CD4-positive, alpha-beta T cell treated with Interleukin-6 at 100 ng/mL for 8 hours (primary cell): ENCODE measurements at regions not wholly inside any gene's neighbourhood (a gene's known extent, or its start where the extent isn't known, plus 50 kb on each side); places are given as distances from the start of the nearest gene placed in this dataset.

Source experiments
- DNase-seq: peaks from one replicate; pipeline ENCODE4 v3.0.0-alpha.2; 2020; ENCODE audit warnings: mixed read lengths, low spot score

DNA sequence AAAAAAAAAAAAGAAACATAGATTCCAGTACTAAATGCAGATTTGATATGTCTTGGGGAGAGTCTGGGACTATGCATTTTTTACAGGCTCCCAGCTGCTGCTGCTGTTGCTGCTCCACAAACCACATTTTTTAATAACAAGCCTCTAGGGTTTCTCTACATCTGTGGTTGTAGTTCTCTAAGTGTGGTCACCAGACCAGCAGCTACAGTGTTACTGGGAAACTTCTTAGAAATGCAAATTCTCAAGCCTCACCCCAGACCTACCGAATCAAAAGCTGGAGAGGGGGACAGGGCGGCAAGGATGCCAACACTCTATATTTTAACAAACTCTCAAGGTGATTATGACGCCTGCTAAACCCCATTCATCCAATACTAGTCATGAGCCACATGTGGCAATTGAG, 293.4 kb upstream of the PTGER4 start:
- peak; percentile 16 for DNase-seq

DNA sequence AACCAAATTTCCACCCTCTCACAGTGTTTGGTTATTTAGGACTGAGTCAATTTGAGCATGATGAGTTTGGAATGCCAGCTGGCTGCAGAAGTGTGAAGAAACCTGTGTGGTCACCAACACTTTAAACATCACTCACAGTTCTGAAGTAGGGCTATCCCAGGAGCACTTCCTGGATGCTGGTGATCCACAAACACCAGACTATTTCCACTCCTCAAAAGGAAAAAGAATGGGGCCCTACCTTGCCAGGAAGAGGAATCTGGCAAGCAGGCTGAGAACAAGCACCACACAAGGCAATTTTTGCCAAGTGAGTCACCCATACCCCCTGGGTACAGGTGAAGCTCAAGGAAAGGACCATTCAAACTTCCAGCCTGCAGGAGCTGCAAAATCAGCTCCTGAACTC, 294.2 kb upstream of the PTGER4 start:
- DNase-seq: no peak

DNA sequence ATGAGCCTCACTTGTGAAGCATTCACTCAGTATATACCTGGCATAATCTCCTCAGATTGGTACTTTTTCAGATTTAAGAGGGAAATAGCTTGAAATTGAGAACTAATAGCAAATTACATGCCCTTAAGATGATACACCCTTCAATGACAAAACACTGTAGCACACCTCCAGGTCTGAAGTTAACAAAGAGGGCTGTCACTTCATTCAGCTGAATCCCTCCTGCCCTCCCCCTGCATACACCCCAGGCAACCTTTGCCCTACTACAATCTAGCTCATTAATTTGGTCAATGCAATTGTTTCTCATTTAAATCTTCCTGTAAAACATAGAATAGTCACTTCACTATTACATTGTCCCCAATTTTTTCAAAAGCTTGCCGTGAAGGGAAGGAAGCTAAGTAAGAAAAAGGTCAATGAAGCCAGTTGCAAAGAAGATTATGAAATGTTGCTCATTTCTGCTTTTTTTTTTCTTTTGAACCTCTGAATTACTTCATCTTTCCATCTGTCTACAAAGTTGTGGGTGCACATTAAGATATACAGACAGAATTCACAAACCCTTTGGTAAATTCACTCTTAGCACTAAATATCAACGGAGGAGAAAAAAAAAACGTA, 294.8 kb upstream of the PTGER4 start:
- no peak for DNase-seq

DNA sequence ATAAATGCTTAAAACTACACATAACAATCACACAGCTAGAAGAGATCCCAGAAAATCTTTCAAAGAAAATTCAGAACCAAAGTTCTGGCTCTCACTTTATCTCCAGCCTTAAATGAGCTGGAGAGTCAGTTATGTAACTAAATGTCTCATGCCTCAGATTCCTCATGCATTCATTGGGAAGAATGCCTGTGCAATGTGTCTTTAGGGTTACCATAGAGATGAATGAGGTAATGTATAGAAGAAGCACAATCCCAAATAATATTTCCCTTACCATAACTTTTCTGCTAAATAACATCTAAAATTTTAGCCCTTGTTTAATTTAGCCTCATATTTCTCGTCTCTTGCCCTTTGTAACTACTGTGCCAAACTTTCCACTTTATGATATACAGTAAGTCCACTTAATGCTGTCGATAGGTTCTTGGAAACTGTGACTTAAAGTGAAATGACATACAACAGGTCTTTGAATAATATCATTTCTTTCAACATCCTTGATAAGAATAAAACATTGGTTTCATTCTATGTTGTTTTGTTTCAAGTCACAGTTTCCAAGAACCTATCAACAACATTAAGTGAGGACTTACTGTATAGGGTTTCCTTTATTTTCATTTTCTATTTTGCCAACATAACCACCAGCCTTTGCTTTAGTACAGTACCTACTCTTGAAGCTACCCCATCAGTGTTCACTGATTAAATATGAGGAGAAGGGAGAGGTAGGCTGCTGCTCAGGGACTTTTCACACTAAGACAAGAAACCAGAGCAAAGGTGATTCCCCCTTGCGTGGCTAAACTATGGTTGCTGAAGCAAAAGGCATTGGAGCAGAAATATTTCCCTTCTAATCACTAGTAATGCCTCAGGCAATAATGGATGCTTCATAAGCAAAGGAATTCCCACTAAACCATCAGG, 295.7 kb upstream of the PTGER4 start:
- peak; percentile 22 for DNase-seq

DNA sequence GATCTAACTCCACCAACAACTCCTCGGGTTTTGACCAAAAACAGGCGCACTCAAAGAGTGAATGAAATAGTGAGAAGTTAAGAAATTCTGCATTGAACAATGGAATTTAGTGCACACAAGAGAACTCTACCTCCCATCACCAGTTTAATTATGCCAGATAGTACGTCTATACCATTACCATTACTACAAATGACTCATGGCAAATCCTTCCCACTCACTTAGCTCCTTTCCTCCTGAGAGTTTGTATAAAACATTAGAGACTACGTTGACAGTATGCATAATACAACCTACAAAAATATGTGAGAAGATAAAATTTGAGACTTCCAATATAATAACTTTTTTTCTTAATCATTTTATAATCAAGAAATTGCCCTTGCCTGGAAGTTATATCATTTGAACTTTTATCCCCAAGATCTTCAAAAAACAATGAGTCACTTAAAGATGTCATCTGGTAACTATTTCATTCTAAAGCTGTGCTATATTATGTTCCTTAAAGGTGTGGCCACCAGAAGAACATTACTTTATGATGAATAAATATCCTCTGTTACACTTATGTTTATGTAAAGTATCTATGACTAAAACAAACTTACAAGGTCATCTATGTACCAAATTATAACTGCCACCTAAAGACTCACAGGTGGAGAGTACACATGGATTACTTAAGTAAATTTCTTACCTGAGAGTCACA, 297.9 kb upstream of the PTGER4 start:
- DNase-seq: no peak

DNA sequence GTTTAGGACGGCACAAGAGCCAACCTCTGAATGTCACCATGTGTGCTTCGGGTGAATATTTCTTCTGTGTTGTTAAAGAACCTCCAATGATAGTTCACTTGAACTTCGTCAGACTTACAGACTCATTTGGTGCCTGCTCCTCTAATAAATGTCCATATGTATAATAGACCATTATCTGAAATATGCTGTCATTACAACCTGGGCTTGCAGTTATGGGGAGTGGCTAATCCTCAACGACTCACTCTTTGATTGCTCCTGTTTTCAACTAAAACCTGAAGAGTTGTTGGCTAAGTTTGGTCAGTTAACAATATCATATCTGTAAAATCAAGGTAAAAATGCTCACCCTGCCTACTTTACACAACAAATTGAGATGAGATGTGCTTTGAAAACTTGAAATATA, 298.7 kb upstream of the PTGER4 start:
- no peak for DNase-seq

DNA sequence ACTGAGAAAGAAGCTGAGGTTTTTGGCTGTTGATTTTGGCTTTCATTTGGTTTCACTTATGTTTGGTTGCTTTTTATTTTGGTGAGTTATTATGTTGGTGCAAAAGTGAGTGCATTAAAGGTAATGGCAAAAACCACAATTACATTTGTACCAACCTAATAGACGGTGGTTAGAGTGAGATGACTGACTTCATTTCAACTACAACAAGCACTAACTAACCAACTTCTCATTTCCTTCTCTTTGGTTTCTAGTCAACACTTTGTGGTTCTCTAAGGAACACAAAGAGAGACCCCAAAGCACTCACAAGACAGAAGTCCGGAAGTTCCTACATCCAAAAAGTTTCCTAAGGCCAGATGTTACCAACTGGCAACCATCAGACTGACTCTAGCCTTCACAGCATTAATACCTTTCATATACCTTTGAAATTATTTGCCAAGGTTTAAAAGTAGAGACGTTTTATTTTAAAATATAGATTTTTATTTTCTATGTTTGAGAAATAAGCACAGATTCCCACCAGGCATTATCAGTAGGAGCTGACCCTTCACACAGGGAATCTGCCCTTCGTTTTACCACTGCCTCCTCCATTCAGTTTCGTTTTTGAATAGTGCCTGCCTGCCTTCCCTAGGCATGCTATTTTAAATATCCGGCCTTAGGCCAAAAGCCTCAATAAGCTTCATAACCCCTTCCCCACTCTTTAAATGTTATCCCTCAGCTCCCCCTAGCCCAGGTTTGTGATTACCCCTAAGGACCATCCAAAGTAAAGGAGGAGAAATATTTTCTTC, 301.1 kb upstream of the PTGER4 start:
- DNase-seq: no peak

DNA sequence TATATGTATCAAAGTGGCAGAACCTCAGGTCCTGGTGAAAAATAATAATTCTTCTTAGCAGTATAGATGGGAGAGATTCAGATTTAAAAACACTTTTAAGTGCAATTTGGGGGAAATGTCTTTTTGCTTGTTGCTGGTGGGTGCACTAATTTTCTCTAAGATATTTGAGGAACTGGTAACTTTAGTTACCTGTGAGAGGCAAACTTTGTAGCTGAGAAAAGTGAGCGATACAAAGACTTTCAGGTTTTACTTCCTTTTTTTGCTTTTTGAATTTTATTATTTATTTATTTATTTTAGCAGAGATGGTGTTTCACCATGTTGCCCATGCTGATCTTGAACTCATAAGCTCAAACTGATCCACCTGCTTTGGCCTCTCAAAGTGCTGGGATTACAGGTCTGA, 303.1 kb upstream of the PTGER4 start:
- DNase-seq: no peak

DNA sequence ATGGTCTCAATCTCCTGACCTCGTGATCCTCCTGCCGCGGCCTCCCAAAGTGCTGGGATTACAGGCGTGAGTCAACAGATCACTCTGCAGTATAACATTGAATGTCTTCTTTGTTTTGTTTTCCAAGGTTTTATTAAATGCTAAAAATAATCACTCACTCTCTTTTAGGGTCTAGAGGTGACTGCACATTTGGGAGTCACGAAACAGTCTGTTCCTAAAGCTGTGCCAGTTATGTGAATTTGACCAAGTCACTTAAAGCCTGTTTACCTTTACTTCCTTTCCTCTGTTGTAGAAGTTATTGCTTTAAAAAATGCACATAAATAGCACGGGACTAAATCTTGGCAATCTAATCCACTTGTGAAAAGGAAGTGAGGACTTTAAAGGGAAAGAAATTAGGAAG, 304.9 kb upstream of the PTGER4 start:
- no peak for DNase-seq

DNA sequence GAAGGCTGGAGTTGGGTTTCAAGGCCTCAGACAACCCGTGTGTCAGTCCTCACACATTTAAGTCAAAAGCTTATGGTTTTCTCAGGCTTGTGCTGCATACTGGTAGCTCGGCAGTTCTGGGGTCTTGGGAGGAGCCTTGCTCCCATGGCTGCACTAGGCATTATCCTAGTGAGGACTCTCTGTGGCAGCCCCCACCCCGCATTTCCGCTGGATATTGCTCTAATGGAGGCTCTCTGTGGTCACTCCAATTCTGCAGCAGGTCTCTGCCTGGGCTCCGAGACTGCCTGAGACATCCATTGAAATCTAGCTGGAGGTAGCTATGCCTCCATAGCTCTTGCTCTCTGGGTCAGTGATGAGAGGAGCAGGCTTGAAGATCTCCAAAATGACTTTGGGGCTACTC, 311.5 kb upstream of the PTGER4 start:
- no peak for DNase-seq

DNA sequence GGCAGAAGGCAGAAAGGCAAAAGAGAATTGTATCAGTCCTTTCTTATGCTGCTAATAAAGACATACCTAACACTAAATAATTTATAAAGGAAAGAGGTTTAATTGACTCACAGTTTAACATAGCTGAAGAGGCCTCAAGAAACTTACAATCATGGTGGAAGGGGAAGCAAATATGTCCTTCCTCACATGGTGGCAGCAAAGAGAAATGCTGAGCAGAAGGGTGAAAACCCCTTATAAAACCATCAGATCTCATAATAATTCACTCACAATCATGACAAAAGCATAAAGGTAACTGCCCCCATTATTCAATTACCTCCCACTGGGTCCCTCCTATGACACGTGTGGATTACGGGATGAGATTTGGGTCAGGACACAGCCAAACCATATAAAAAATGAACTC, 312.5 kb upstream of the PTGER4 start:
- peak; percentile 18 for DNase-seq

DNA sequence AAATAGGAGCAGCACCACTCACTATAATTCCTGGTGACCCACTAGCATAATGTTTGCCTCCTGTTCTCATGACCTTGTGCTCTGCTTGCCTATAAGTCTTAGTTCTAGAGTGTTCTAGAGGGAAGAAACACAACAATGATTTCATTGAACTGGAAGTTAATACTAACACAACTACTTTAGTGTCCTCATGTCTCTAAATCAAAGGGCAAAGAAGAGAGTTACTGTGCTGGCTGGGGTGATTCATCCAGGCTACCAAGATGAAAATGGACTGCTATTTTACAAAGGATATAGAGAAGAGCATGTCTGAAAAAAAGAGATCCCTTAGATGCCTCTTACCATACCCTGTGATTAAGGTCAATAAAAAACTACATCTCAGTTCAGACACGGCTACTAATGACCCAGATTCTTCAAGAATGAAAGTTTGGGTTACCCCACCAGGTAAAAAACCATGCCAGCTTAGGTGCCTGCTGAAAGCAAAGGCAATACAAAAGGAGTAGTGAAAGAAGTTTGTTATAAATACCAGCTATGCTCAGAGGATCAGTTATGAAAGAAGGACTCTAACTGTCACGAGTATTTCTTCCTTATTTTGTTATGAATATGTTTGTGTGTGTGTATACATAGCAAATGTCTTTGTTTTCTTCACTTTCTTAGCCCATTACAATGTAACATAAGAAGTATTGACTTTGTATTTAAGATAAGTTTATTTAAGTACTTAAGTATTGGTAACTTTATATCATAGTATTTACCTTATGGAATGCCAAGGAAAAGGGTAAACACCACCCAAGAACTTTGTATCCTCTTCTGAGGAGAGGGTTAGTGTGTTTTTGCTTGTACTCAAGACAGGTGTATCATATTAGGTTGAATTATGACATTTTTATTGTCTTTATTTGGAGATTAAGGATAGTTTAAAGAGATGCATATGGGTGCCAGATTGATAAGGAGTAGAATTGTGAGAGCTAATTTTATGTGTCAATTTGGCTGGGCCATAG, 314.1 kb upstream of the PTGER4 start:
- DNase-seq: no peak

DNA sequence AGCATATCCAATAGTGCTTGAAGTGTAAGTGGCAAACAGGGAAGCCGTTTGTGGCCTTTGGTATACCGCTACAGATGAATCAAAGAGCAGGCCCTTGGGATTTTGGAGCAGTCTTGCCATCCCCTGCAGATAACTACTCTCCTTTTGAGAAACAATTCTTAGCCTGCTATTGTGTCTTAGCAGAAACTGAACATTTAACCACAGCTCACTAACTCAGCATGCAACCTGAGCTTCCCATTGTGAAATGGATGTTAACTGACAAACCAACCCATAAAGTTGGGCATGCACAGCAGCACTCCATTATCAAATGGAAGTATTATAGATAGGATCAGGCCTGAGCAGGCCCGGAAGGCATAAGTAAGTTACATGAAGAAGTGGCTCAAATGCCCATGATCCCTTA, 315.3 kb upstream of the PTGER4 start:
- DNase-seq: no peak

DNA sequence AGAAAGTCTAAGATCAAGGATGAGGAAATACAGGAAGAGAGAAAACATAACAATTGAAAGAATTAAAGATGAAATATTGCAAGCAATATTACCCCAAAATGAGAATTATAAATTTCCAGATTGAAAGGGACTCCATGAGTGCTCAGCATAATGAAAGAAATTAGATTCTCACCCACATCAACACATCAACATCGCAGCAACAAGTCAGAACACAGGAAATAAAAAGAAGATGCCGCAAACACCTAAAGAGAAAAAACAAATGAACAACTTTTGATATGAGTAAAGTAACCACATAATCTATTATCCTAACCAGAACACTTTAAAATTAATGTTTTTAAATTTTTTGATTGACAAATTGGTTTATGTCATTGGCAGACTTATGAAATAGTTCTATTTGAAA, 318.3 kb upstream of the PTGER4 start:
- DNase-seq: peak; percentile 8

DNA sequence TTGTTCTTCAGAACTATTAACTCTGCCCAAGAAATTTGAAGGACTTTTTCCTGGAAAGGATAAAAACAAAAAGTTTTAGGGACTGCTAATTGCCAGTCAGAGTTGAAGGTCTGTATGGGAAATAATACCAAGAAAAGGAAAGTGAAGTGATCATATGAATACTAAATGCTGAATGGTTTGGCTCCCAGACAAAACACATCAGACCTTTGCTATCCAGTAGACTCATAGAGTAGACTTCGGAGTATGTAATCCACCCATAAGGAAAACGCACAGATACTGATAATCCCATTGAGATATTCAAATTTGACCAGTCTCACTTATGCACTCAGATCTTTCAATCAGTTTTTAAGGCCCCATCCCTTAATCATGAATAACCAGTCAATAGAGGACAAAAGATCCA, 319.0 kb upstream of the PTGER4 start:
- no peak for DNase-seq

DNA sequence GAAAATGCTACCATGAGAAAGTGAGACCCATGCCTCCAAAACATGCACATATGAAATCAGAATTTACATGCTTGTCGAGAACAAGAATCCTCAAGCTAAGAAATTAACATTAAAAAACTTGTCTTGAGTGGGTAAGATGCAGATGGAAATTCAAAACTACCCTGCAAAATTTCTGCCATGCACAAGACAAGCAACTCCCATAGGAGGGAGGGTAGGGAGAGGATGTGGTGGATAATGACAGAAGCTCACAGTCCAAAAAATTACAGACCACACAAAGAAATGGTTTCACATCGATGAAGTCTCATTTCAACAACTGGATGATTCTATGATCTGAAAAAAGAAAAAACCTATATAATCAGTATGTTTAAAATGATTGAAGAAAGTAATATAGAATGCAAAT, 319.9 kb upstream of the PTGER4 start:
- DNase-seq: no peak

DNA sequence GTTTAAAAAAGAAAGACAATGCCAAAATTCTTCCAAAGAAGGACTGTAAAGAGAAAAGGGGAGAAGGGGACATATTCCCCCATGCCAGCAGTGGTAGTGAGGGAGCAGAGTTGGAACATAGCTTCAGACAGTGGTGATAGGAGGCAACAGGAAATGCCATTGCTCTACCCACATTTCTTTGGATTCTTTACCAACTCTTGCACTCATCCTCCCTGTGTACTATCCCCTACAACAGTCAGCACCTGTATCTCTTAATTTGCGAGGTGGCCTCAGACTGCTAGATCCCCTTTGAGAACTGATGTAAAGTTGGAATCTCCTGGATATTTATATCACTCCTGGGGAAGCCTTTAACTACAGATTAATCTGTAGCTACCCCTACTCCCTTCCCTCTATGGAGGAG, 320.6 kb upstream of the PTGER4 start:
- no peak for DNase-seq

DNA sequence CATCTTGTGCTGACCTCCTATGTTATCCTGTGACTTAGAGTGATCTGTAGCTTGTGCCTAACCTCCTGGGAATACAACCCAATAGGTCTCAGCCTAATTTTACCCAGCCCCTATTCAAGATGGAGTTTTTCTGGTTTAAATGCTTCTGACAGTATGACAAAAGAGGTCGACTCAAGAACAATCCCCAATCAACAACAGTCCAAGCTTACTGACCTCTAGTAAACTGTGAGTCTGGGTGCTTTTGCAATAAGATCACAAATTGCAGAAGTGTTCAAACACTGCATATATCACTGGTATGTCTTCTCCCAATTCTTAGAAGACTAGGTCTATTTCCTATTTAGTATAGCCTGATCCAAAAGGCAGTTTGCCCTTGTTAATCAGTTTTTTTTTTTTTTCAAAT, 323.5 kb upstream of the PTGER4 start:
- DNase-seq: no peak

DNA sequence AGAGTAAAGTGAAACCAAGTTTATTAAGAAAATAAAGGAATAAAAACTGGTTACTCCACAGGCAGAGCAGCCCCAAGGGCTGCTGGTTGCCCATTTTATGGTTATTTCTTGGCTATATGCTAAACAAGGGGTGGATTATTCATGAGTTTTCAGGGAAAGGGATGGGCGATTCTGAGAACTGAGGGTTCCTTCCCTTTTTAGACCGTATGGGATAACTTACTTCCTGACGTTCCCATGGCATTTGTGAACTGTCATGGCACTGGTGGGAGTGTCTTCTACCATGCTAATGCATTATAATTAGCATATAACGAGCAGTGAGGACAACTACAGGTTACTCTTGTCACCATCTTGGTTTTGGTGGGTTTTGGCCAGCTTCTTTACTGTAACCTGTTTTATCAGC, 323.9 kb upstream of the PTGER4 start:
- DNase-seq: no peak

DNA sequence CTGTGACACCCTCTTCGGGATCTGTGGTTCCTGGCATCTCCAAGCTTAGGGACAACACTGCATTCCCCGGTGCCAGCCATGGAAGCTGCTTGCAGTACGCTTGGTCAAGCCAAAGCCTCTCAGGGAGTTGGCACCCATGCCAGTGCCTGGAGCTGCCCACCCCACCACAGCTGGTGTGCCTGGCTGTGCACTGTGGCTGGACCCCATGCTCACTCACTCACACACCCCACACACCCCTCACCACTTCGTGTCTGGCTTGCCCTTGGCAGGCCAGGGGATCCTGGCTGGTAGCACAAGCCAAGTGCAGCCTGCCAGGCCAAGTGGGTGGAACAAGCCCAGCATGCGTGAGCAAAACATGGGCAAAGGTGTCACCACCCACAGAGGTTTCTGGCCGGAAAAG, 324.5 kb upstream of the PTGER4 start:
- no peak for DNase-seq

DNA sequence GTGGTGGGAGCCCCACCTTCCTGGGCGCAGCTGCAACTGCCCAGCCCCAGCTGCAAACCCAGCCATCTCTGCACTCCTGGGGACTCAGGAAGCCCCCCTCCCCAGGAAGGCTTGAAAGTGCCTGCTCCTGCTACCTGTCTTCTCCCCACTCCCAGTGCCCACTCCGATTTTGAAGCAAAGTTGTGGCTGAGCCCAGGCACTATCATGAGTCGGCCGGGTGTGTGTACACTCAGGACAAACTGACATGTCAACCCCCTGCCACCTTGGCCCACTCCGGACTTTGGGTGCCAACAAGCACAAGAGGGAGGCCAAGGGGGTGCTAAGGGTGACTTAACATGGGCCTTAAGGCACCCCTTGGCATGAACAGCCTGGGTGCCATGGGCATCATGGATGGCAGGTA, 325.5 kb upstream of the PTGER4 start:
- no peak for DNase-seq
